G401.6 (cell line): ENCODE measurements at regions not wholly inside any gene's neighbourhood (a gene's known extent, or its start where the extent isn't known, plus 50 kb on each side); places are given as distances from the start of the nearest gene placed in this dataset.
A peak's percentile ranks its signal among the peaks of the same experiment; 100 is the strongest.

Experiments used
- FAIRE-seq: peaks from 2 replicates; lab custom pipeline; 2012; peaks lifted over from hg19 to GRCh38; lab: Jason Lieb, UNC

DNA sequence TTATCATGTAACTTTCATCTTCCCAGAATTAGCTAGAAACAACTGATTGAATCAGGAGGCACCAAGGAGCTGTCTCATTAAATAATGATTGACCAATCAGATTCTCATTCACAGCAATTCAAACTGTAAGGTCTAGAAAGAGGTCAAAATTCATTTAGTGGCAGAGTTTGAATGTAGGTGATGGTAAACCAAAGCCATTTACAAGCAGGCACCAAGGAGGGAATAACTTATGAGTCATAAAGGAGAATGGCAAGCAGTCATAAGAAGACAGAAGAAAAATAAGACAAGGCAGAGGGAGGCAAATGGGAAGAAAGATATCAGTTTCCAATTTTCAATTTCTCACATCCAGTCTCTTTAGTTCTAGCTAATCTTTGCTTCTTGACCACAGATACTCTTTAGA lies 52.9 kb upstream of the DEFB112 start:
- no peak for FAIRE-seq

DNA sequence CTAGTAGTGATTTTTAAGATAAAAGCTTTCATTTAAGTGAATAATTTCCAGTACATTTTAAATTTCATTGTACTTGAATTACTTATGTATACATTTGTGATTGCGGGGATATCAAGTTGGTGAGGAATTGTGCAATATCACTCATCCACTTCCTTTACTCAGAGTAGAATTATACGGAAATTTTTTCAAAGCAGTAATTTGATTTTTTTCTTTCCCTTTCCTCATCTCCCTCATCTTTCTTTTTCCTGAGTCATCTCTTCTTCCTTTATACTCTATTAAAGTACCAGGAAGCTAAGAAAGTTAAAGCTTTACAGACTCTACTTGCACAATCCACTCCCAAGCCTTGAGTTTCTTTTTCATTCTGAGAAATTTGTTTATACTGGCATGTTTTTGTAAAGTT lies 60.9 kb upstream of the DEFB112 start:
- FAIRE-seq = no peak

DNA sequence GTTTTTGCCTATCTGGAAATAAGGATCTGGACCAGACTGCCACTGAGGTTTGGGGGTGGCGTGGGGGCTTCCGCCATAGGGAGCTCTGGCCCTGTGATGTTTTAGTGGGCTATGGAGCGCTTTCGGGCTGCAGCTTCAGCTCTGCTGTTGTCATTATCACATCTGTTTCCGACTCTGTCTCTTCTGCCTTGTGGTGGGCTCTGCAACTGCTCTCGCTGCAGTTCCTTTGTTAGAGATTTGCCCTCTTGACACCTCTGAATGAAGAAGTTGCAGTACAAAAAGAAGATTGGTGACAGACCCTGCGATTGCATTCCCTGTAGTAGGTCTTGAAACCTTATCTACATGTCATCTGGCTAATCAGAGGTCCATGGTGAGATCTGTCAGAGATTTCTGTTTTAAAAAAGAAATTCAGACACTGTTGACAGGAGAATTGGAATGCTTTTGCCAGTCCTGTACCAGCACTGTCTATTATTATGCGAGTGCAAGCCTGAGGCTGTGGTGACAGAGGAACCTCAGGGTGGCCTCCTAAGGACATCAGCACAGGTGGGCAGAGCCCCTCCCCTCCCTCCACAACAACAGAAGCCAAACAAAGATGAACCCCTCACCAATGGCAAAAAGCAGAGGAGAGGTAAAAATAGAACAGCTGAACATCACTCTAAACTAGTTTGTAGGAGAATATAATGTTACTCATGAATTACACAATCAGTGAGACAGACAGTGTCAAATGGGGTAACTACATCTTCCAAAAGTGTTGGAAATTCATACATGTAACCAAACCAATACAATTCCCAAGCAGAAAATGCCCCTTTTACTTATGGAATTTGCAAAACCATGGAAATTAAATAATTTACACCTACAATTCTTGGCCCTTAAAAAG lies 63.5 kb upstream of the DEFB112 start:
- no peak for FAIRE-seq

DNA sequence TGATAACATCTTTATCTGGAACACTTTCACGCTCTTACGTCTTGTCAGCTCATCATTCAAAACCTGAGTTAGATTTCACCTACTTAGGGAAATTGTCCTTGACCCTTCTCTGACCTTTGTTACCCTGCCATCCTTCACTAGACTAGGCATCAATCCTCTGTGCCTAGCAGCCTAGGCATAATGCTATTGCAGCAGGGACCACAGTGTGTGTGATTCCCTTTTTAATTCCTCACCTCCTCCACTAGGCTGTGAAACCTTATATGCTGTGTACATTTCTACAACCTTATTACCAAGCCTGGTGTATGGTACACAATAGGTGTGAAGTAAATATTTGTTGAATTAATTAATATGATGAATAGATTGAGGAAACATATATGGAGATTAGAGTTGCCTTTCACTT lies 66.7 kb upstream of the DEFB112 start:
- FAIRE-seq = no peak

DNA sequence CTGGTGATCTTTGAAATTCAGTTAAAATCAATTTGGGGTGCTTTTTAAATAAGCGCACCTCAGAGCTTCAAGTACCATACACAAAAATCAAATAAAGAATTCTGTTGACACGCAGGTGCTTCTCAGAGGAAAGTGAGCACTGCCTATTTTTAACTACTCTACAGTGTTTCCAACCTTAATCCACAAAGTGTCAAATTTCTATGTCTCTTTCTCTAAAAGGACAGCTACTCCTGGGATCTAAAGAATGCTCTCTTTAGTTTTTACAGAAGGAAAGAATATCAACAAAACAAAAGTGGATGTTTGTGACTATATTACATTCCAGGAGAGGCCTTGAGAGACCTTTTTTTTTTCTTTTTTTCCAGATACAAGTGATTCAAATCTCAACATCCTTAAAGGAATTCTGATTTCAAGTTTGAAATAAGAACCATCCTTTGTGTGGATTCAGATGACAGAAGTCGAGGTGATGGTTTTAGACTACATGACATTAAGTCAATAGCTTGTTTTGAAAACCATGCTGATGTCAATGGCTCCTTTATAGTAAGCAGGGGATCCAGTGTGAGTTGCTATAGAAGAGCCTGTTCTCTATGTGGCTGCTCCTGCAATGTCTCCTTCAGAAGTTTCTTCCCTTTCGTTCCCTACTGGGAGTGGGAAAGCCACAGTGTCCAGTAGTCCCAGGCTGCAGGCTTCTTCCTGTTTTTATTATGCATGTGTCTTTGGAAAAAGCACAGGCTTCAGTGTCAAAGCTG lies 67.2 kb upstream of the DEFB112 start:
- FAIRE-seq = no peak

DNA sequence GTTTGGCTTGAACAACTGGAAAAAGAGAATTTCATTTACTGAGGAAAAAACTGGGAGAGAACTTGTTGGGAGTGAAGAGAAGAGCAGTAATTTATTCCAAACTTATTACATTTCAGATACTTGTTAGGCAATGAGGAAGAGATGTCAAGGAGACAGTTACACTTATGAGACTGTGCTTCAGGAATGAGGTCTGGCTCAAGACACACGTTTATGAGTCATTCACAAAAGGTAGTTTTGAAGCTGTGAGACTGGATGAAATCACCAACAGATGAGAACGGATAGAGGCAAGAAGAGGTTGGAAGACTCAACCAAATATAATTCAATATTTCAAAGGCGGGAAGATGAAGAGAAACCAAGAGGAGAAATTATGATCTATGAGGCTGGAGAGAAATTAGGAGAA lies 70.6 kb upstream of the DEFB112 start:
- FAIRE-seq = no peak

DNA sequence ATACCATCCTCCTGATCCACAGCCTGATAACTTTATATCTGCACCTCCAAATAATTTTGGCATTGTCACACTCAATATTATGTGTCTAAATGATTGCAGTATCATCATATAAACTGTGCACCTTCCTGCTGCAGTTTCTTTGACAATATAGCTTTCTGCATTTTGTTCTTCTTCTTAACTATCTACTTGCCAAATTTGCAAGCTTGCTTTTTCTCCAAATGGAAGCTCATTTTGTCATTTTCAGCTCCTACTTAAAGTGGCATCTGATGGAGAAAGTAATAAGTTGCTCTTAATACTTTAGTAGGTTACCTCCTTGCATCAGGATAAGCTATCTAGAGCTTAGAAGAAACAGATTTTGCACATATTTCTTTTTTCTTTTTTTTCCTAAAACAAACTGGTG lies 74.0 kb upstream of the DEFB112 start:
- FAIRE-seq = no peak

DNA sequence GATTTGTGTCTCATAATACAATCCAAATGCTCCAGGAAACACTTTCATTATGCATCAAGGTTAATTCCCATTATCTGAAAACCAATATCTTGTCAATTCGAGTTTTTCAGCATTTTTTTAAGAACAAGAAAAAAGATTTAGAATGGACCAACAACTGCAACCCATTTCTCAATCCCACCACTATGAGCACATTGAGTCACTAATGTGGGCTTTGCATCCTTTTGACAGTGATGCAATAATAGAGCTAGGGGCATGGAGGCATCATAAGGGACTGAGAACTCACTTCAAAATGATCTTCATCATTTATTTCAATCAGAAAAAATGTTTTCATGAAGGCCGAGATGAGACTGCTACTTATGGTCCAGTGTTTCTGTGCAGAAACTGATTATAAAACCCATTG lies 74.8 kb upstream of the DEFB112 start:
- no peak for FAIRE-seq

DNA sequence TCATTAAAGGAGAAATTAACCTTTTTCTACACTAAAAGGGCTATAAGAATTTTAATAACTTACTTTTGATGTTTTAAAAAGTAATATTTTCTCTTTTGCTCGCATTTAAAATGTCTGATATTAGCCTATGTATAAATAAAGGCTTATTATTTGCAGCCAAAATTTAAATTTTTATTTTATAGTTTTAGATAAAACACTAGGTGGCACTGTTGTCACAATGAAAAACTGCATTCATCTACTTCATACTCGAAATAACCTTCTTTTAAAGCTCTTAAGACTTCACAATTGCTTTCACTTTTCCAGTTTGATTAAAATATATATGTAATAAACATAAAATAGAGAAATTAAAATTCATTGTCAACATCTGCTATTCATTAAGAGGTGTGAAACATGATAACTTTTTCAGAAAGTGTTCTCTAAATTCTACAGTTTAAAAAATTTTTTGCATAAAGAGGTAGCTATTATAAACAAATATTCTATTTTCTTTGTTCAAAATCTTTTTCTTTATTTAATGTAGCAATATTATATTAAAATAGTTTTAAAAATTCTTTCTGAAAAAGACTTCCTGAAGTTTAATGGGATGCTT lies 78.8 kb upstream of the DEFB112 start:
- peak; percentile 96 for FAIRE-seq

DNA sequence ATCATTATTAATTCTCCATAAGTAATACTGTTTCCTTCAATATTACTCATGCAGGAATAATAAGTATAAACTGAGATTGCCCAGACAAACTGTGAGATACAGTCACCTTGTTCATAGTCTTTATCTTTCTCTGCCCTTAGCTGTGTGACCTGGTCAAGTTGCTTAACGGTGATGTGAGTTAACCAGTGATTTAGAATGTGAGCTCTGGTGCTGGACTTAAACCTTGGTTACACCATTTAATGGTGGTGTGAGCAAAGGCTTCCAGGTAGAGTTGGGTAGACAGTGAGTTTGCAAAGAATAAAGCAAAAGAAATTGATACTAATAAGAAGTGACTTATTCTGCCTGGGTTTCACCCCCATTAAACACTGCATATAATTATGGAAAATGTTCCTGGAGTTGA lies 86.2 kb upstream of the DEFB112 start:
- no peak for FAIRE-seq

DNA sequence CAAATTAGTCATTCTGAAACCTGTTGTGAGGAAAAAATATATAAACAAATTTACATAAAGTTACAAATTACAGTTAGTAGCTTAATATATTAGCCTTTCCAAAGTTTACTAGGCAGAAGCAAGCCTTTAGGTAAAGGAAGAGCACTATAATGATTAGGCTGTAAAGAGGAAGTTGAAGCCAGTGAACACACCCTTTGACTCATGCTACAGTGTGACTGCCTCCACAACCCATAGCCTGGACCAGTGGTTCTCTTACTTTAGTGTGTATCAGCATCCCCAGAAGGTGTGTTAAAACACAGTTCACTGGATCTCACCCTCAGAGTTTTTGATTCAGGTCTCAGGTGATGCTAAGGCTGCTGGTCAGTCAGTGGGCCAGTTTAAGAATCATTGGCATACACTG lies 91.4 kb upstream of the DEFB112 start:
- FAIRE-seq = no peak

DNA sequence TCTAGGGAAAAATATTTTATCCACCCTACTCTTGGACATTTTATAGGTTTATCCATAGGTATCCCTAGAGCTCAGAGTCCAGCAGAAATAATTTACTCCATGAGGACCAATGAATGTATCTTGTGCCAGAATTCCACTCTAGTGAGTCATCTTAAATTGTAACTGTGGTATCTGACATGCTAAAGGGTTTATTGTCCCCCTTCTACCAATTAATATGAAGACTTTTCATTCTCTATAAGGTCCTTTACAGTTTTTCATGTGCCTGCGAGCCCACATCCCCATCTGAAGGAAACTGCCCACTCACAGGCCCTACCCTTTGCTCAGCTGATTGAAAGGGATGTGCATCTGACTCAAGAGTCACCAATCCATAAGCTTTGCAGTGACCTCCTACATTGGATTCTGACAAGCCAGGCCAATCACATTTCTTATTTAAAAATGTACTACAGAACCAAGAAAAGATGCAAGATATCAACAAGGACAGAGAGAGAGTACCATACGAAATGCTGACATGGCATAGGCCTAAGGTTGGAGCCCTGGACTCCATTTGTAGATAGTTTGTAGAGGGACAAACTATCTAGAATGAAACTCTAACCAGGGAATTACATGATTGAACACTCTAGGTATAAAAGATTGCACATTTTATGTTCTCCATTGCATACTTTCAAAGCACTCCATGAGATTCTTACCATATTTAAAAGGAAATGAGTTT lies 93.4 kb upstream of the DEFB112 start:
- no peak for FAIRE-seq

DNA sequence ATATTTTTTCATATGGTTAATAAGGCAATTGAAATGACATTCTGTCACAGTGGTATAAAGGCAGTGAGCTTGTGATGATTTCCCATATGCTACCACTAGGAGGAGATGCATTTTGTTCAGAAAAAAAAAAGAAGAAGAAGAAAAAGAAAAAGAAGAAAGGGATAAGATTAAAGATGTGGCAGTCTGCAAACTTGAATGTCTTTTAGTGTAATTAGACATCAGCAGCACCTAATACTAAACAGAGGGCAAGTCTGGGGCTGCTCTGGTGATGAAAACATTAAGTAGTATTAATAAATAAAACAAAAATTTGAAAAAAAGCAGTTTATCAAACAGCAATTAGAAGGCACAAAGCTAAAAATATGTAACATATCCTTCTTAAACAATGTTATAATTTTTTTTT lies 95.4 kb upstream of the DEFB112 start:
- FAIRE-seq = peak; percentile 75

DNA sequence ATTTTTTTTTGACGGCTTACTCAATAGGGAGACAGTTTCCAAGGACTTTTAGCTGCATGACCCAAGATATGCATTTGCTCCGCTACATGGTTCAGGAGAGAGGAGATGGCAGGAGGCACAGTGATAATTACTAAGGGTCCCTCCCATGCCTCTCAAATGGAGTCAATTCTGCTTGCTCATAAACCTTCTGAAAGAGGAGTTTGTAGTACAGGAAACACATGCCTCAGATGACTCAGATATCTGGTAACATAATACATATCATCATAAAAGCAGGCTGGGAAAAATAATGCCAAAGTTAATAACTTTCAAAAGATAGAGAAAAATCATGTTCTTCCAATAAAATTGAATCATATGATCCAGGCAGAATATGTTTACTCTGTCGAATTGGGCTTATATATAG lies 97.6 kb upstream of the DEFB112 start:
- no peak for FAIRE-seq

DNA sequence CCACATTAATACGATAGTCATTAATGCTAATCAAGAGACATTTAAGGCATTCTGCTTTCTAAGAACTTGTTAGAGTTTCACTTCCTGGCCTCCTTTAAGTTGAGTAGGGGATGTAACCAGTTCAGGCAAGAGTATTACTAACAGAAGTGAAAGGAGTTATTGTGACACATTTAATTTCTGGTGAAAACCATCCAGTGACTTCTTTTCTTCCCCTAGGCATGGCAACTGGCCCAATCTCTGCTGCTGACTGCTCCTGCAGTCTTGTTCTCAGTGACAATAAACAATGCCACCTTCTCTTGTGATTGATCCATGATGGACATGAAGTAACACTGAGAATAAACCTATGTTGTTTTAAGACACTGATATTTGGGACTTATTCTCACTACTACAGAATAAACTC lies 130.9 kb upstream of the DEFB112 start:
- FAIRE-seq = no peak

DNA sequence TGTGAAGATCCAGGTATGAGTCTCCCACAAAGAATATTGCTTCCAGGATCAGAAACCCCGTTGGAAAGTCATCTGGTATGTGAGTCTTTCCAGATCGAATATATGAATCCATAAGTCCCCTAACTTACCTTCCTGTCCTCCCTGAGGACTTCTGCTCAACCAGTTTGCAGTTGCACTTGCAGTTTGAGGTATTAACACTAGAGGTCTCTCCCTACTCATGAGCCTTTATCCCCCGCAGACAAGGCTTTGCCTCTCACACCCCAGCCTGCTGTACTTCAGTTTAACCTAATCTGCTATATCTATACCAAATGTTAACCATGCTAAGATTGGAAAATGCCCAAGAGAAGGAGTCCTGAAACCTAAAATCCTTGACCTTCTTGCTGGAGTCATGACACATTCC lies 135.3 kb upstream of the DEFB112 start:
- no peak for FAIRE-seq

DNA sequence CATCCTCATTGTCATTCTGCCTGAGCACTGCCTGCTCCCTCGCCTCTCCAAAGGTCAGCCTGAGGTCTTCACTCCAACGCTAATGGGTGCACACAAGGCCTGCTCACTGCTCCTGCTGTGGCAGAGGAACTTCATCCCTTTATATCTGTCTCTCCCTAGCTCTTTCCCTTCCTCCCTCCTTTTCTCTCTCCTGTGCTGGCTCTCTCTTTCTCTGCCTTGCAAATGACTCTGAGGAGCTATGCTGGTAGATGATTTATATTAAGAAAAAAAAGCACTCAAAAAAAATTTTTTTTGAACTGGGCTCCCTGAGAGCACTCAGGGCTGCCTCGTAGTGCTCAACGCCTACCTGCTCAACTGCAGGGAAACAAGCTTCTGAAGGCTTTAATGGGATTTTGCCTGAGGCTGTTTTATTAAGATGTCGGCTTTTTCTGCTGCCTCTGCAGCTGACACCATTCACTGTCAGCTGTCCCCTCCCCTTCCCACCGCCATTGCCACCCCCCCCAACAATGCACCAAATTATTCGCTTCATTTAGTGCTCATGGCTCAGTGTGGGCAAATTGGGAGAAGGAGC lies 137.7 kb upstream of the DEFB112 start:
- FAIRE-seq = no peak

DNA sequence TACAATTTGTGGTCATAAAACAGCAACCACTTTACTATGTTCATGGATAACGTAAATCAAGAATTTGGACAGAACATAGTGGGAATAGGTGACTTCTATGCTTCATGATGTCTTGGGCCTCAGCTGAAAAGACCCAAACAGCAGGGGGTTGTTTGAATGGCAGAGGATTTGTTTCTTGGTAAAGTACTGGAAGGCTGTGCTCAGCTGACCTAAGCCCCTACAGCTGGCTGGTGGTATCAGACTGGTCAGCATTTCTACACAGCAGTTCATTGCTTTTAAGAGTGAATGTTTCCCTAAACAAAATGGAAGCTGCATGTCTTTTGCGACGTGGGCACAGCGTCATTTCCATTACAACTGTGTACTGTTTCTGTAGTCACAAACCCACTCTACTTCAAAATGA lies 148.5 kb upstream of the DEFB112 start:
- FAIRE-seq = no peak

DNA sequence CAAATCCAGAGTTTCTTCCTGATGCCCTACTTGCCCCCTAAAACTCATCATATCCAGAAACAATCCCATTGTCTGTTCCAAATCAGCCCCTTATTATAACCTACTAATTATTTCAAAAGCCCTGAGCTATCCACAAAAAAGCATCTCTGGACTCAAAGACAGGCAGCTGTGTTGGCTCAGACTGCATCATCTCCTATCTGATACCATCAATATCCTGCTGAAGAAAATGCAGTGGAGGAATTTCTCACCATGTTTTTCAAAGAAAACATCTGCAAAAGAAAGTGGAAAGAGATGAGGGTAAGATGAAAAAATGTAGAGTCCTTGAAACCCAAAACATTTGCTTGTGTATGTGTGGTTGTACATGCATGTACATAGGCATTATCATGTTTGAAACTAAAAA lies 153.0 kb upstream of the DEFB112 start:
- FAIRE-seq = no peak

DNA sequence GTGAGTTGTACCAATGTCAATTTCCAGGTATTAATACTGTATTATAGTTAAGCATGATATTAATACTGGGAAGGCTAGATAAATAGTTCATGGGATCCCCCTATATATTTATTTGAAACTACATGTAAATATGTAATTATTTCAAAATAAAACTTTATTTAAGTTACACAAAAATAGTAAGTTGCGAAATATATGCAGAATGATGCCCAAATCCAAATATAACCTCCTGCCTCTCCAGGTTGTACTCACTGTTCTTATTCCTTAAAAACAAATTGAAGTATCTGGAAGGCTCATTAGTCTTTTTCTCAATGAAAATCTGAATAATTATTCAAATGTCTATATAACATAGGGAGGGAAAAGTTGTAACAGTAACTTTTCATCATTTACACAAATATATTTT lies 161.9 kb upstream of the DEFB112 start:
- no peak for FAIRE-seq

DNA sequence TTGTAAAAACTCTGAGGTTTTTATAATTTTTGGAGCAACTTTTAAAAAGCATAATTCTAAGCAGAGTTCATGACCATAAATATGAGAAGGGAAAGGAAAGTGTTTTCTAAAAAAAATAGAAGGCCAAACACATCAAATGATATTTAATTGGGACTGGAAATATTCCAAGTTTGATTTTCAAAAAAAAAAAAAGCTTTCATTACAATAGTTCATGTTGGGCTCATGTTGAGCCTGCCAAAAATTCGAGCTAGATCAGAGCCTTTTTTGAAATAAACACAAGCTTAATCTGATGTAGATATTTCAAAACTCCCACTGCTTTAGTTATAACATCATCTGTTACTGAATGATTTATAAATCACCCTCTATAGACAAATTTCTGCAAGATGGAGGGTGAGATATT lies 163.4 kb upstream of the DEFB112 start:
- FAIRE-seq = no peak

DNA sequence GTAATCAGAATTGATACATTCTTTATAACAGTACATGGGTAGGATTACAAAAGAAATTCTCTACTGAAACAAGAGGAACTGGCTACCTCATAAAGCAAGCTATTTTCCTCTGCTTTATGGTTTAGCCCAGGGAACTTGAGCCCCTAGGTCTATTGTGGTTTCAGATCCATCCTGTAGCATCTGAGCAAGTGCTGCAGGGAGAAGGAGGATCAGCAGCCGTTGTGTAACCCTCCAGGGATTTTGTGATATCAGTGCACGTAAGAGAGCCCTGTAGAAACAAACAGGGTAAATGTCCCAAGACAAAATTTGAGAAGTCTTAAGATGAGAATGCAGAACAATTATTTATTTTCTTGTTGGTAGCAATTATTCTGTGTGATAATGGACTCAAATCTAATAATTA lies 165.2 kb upstream of the DEFB112 start:
- FAIRE-seq = no peak

DNA sequence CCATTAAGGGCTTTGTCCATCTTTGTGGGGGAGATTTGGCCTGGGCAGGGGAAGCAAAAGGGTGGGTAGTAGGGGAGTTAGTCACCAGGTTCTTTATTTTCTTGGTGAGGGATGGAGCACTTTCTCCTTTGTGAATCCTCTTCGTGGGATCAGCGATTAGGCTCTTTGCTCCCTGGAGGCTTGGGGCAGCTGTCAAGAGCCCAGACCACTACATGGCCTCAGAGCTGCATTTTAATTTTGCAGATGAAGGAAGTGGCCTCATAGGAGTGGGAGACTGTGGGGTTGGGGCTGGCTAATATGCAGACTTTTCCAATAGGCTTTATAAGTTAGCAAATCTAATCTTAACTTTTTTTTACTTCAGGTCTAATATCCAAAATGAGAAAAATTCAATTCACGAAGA lies 168.1 kb upstream of the DEFB112 start:
- no peak for FAIRE-seq
